NCI-H82 (cell line): ENCODE measurements at regions not wholly inside any gene's neighbourhood (a gene's known extent, or its start where the extent isn't known, plus 50 kb on each side); places are given as distances from the start of the nearest gene placed in this dataset.

Source experiments
- DNase-seq: peaks from one replicate; lab custom pipeline; 2025; lab: John Stamatoyannopoulos, UW

- DNase-seq: no peak
Measured at GRCh38 chrX:151796576-151796975, 62.0 kb downstream of the CNGA2 start.

GRCh38 chrX:151801980-151802379 is 67.4 kb downstream of the CNGA2 start:
- DNase-seq: peak; percentile 20

GRCh38 chrX:151806967-151807540 is 72.5 kb downstream of the CNGA2 start:
- no peak for DNase-seq

- no peak for DNase-seq
Measured at GRCh38 chrX:151812661-151813060, 78.1 kb downstream of the CNGA2 start.

- DNase-seq: no peak
Measured at GRCh38 chrX:151814767-151815166, 80.2 kb downstream of the CNGA2 start.

- DNase-seq: no peak
Measured at GRCh38 chrX:151815398-151815797, 80.9 kb downstream of the CNGA2 start.

GRCh38 chrX:151816934-151817333 is 82.4 kb downstream of the CNGA2 start:
- no peak for DNase-seq

GRCh38 chrX:151818828-151819227 is 84.3 kb downstream of the CNGA2 start:
- DNase-seq: no peak

- DNase-seq: peak; percentile 23
Measured at GRCh38 chrX:151821226-151821625, 86.7 kb downstream of the CNGA2 start.

- no peak for DNase-seq
Measured at GRCh38 chrX:151825007-151825406, 87.7 kb upstream of the MAGEA4 start.

- DNase-seq: no peak
Measured at GRCh38 chrX:151825925-151826485, 86.7 kb upstream of the MAGEA4 start.

- no peak for DNase-seq
Measured at GRCh38 chrX:151828439-151829080, 84.1 kb upstream of the MAGEA4 start.

GRCh38 chrX:151830911-151831310 is 81.8 kb upstream of the MAGEA4 start:
- DNase-seq: no peak

GRCh38 chrX:151852294-151852693 is 60.4 kb upstream of the MAGEA4 start:
- DNase-seq: peak; percentile 8

- no peak for DNase-seq
Measured at GRCh38 chrX:151854726-151855495, 57.8 kb upstream of the MAGEA4 start.

GRCh38 chrX:151859481-151859880 is 53.2 kb upstream of the MAGEA4 start:
- DNase-seq: no peak

- DNase-seq: peak; percentile 27
Measured at GRCh38 chrX:151860827-151861226, 51.9 kb upstream of the MAGEA4 start.
